ENCODE measurements at regions not wholly inside any gene's neighbourhood (a gene's known extent, or its start where the extent isn't known, plus 50 kb on each side); places are given as distances from the start of the nearest gene placed in this dataset.

GRCh38 chr11:92347454-92347853 is 122.8 kb downstream of the FAT3 start:
- H3K36me3 ChIP-seq (ENCODE audit: control insufficient read depth in 2 of 2, extremely low read depth in 1 of 2, insufficient read depth in 2 of 2, low read length in 2 of 2), result no peaks in the 10 kb centered on the region
- peaks cover 3% of the 10 kb centered on the region for H3K27me3 ChIP-seq (ENCODE audit: control insufficient read depth, extremely low read depth, insufficient read depth, low read length)
- no peak overlapping the region for H3K9ac ChIP-seq (ENCODE audit: control insufficient read depth, extremely low read depth, insufficient read depth, low read length)
- H3K27ac ChIP-seq (ENCODE audit: control insufficient read depth, insufficient read depth, low read length), result no peak overlapping the region
- dilution Hi-C loops (cut with MboI; ENCODE audit: extremely low pct_ligation_motif_present, low sequenced_read_pairs), result no loop called here
- TF ChIP-seq, protein P1, sequence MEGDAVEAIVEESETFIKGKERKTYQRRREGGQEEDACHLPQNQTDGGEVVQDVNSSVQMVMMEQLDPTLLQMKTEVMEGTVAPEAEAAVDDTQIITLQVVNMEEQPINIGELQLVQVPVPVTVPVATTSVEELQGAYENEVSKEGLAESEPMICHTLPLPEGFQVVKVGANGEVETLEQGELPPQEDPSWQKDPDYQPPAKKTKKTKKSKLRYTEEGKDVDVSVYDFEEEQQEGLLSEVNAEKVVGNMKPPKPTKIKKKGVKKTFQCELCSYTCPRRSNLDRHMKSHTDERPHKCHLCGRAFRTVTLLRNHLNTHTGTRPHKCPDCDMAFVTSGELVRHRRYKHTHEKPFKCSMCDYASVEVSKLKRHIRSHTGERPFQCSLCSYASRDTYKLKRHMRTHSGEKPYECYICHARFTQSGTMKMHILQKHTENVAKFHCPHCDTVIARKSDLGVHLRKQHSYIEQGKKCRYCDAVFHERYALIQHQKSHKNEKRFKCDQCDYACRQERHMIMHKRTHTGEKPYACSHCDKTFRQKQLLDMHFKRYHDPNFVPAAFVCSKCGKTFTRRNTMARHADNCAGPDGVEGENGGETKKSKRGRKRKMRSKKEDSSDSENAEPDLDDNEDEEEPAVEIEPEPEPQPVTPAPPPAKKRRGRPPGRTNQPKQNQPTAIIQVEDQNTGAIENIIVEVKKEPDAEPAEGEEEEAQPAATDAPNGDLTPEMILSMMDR (optimal IDR thresholded peaks at IDR 0.05 in 1 of 3, IDR thresholded peaks at IDR 0.05 in 1 of 3, conservative IDR thresholded peaks at IDR 0.05 in 1 of 3; ENCODE audit: extremely low read depth in 1 of 3, insufficient read depth in 2 of 3, low read length in 3 of 3), result no peak
- no peak for TF ChIP-seq EZH2 (IDR thresholded peaks at IDR 0.05; ENCODE audit: low read length)
- H3K4me2 ChIP-seq (ENCODE audit: control insufficient read depth, extremely low read depth, insufficient read depth, low read depth, low read length), result no peak overlapping the region
- H4K20me1 ChIP-seq (ENCODE audit: control insufficient read depth, extremely low read depth, insufficient read depth, low read length), result no peaks in the 10 kb centered on the region
- H3K9me1 ChIP-seq (ENCODE audit: control insufficient read depth, extremely low read depth, insufficient read depth, low read length), result no peaks in the 10 kb centered on the region
- H3K9me3 ChIP-seq (ENCODE audit: control insufficient read depth, low read depth, low read length), result no peaks in the 10 kb centered on the region
- DNase-seq (ENCODE audit: low read depth, low spot score), result no peak
- FAIRE-seq, result no peak
- no peaks in the 10 kb centered on the region for H3K4me1 ChIP-seq (ENCODE audit: control insufficient read depth, extremely low read depth, insufficient read depth, low read length)
- H2AFZ ChIP-seq (ENCODE audit: control insufficient read depth, low read length), result no peak overlapping the region
- no peak overlapping the region for H3K4me3 ChIP-seq (ENCODE audit: control insufficient read depth in 2 of 3, extremely low read depth in 1 of 3, insufficient read depth in 2 of 3, low read depth in 1 of 3, low read length in 3 of 3)
- no peaks in the 10 kb centered on the region for H3K79me2 ChIP-seq (ENCODE audit: control insufficient read depth, insufficient read depth, low read length)

GRCh38 chr11:92349486-92350156 is 125.0 kb downstream of the FAT3 start:
- Histone ChIP-seq H3K4me3 (ENCODE audit: control insufficient read depth in 2 of 3, extremely low read depth in 1 of 3, insufficient read depth in 2 of 3, low read depth in 1 of 3, low read length in 3 of 3) (no peak overlapping the region), H4K20me1 (ENCODE audit: control insufficient read depth, extremely low read depth, insufficient read depth, low read length) (no peaks in the 10 kb centered on the region), H2AFZ (ENCODE audit: control insufficient read depth, low read length) (no peak overlapping the region), H3K4me2 (ENCODE audit: control insufficient read depth, extremely low read depth, insufficient read depth, low read depth, low read length) (no peak overlapping the region), H3K4me1 (ENCODE audit: control insufficient read depth, extremely low read depth, insufficient read depth, low read length) (no peaks in the 10 kb centered on the region), H3K27me3 (ENCODE audit: control insufficient read depth, extremely low read depth, insufficient read depth, low read length) (peaks cover 3% of the 10 kb centered on the region), H3K9me3 (ENCODE audit: control insufficient read depth, low read depth, low read length) (no peaks in the 10 kb centered on the region), H3K9me1 (ENCODE audit: control insufficient read depth, extremely low read depth, insufficient read depth, low read length) (no peaks in the 10 kb centered on the region), H3K36me3 (ENCODE audit: control insufficient read depth in 2 of 2, extremely low read depth in 1 of 2, insufficient read depth in 2 of 2, low read length in 2 of 2) (no peaks in the 10 kb centered on the region), H3K27ac (ENCODE audit: control insufficient read depth, insufficient read depth, low read length) (no peak overlapping the region), H3K9ac (ENCODE audit: control insufficient read depth, extremely low read depth, insufficient read depth, low read length) (no peak overlapping the region), H3K79me2 (ENCODE audit: control insufficient read depth, insufficient read depth, low read length) (no peaks in the 10 kb centered on the region)
- dilution Hi-C loops (cut with MboI; ENCODE audit: extremely low pct_ligation_motif_present, low sequenced_read_pairs), result no loop called here
- no peak for FAIRE-seq
- no peak for DNase-seq (ENCODE audit: low read depth, low spot score)
- TF ChIP-seq EZH2 (IDR thresholded peaks at IDR 0.05; ENCODE audit: low read length), result no peak
- TF ChIP-seq, protein P1 (optimal IDR thresholded peaks at IDR 0.05 in 1 of 3, IDR thresholded peaks at IDR 0.05 in 1 of 3, conservative IDR thresholded peaks at IDR 0.05 in 1 of 3; ENCODE audit: extremely low read depth in 1 of 3, insufficient read depth in 2 of 3, low read length in 3 of 3), result no peak

All from keratinocyte (primary cell).